Ecto neural progenitor cell (in vitro differentiated cells): ENCODE measurements at regions not wholly inside any gene's neighbourhood (a gene's known extent, or its start where the extent isn't known, plus 50 kb on each side); places are given as distances from the start of the nearest gene placed in this dataset.

Source experiments
- DNase-seq: peaks from one replicate; pipeline ENCODE4 v3.0.0-alpha.2; 2018; ENCODE audit warnings: low spot score

GRCh38 chr5:167753725-167754490, 537.5 kb upstream of the WWC1 start:
- no peak for DNase-seq

GRCh38 chr5:167754501-167755021, 536.9 kb upstream of the WWC1 start:
- DNase-seq = no peak

DNA sequence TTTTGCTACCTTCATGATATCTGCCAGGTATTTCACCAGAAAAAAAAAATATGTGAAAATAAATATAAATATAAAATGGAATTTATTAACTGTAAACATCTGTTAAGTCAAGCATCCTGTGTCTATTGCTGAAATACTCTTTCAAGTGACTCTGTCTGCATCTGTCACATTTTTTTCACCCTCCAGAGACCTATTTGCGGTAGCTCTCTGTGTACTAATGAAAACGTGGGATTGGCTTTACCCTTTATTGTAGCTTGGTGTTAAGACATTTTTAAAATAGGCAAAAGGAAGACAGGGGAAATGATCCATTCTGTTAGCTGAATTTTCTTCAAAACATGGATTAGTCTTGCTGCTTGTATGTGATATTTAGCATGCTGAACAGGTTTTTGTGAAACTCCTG, 536.0 kb upstream of the WWC1 start:
- DNase-seq = no peak

DNA sequence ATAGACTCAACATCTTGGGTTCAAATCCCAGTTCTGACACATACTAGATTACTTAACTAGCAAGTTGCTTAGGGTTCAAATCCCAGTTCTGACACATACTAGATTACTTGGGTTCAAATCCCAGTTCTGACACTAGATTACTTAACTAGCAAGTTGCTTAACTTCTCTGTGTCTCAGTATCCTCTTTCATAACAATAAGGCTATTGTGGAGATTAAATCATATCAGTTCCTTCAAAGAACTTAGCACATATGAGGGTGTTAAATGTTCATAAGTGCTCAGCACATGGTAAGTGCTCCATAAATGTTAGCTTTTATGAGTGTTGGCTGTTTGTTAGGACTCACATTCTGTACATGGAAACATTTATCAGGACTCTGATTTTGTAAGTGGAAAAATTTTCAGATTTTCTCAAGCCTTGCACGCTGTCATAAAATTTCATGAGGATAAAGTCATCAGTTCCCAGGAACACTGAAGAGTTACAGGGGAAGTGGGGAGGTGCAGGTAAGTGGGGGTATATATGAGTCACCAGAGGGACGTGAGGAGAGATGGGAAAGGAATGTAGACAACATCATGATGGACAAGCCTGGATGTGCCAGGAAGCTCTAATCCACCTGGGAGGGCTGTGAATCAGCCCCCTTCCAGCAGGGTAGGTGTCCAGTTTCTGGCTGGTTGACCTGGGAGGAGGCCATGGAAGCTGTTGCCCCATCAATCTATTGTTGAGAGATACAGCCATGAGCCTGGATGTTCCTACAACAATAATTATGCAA, 532.2 kb upstream of the WWC1 start:
- no peak for DNase-seq

DNA sequence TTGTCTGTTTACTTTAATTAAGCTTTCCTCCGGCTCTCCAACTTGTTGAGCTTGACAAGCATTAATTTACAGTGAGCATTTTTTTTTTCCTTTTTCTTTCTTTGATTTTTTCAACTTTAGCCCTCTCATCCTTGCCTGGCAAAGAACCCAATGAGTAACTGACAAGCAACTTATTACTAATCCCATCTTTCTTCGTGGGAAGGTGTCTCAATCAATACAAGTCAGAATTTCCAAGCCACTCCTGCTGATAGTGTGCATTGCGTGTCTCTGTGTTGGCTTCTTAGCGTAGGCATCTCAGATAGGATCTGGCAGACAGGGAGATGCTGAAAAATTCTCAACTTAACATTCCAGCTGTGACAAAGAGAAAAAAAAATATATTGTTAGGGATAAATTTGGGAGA, 527.7 kb upstream of the WWC1 start:
- no peak for DNase-seq

DNA sequence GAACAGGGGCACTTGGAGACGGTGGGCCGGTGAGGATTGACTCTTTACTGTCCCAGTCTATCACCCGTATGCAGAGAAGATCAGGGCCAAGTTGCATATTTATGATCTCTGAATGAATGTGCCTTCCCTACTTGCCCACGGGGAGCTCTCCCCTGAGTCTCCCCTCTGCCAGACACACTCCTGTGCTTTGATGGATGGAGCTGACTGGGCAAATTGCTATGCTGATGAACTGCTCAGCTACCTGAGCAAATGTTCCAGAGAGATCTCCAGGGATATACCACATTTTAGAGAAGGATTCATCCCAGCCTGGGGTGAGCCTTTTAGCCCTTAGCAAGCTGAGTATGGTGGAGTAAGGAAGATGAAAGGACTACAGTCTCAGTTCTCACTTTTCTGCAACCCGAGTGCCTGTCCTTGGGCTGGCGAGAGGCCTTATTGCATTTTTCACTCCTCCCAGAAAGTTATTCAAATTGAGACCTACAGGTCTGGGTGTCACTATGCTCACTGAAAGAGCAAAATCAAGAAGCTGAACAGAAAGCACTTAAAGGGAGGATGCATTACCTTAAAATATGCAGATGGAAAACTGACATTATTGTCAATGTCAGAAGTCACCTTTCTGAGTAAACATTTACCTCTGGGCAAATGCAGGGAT, 526.7 kb upstream of the WWC1 start:
- DNase-seq = no peak

DNA sequence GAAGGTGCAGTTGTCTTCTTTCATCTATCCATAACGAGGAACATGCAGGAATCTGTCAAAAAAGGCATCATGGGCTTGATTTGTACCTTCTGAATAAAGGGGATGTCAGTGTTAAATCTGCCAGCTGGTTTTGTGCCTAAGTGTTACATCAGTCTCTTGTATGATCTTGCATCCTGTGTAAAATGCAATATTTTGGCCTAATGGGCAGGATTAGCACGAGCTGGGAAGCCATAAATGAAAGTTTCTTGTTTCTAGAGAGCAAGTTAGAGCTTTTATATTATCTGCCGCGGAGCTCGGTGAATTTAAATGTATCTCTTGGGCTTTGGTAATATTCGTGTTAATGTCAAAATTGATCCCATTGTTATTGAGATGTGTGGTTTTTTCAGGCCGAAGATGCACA, 526.1 kb upstream of the WWC1 start:
- DNase-seq = no peak

DNA sequence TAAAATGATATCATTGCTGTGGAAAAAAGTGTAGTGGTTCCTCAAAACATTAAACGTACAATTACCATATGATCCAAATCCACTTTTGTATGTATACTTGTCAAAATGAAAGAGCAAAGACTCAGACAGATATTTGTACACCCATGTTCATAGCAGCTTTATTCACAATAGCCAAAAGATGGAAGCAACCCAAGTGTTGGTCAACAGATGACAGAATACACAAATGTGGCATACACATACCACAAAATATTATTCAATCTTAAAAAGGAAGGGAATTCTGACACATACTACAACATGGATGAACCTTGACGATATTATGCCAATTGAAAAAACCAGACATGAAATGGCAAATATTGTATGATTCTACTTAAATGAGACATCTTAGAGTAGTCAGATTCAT, 524.5 kb upstream of the WWC1 start:
- DNase-seq = no peak

GRCh38 chr5:167767795-167768194, 523.6 kb upstream of the WWC1 start:
- no peak for DNase-seq

DNA sequence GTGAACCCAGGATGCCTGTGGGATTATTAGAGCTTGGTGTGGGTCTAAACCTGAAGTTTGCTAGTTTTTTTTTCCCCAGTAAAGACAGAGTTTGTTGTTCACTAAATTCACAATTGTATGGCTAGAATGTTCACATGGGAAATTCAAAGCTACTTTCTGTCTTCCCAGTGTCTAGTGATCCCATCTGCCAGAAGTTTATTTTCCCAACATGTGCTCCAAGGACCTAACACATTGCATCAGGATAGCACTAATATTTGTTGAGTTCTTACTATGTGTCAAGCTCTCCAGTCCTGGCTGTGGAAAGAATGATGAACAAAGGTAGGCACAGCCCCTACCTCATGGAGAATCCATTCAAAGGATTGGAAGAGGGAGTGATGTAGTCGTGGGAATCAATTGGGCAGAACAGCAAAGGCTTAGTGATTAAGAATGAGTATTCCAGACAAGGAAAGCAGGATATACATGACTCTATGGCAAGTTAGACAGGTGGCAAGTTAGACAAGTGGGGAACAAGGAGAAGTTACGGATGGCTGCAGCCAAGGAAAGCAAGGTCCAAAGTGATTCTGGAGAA, 521.5 kb upstream of the WWC1 start:
- DNase-seq = no peak

- no peak for DNase-seq
Measured at GRCh38 chr5:167770461-167770860, 521.0 kb upstream of the WWC1 start.

DNA sequence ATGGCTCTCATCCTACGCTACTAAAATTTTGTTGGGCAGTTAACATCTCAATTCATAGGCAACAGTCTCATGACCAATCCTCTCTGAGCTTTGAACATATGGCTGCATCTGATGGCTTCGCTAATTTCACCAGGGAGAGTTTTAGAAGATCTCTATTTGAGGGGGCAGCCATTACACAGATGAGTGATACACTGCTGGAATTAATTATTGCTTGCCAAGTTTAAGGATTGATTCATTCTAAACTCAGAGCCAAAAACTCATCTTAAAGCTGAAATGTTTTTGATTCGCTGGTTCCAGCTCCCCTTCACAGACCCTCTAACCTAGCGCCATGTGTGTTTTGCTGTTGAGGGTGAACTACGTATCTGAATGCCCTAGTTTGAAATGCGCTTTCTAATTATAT, 519.9 kb upstream of the WWC1 start:
- DNase-seq = no peak

DNA sequence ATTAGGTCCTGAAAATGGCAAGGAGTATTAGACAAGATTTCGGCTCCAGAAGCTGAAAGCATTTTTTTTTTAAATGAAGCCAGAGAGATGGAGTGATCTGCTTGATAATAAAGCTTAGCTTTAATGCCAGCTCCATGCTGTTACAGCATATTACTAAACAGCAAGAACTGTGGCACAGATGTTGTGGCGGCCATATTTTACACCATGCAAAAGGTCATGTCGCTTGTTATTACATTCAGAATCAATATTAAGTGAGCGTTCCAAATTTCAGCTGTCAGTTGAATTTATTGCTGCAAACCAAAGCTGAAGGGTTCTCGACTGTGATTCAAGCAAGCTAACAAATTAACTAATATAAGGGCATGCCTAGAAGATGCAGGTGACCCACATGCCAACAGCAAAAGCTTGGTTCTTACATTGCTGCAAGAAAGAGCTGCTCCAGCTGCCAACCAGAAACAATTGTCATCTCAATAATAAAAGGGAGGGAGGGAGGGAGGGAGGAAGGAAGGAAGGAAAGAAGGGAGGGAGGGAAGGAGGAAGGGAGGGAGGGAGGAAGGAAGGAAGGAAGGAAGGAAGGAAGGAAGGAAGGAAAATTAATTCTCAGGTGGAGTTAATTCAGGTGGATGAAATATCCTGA, 517.7 kb upstream of the WWC1 start:
- no peak for DNase-seq

GRCh38 chr5:167777746-167778145, 513.7 kb upstream of the WWC1 start:
- no peak for DNase-seq

DNA sequence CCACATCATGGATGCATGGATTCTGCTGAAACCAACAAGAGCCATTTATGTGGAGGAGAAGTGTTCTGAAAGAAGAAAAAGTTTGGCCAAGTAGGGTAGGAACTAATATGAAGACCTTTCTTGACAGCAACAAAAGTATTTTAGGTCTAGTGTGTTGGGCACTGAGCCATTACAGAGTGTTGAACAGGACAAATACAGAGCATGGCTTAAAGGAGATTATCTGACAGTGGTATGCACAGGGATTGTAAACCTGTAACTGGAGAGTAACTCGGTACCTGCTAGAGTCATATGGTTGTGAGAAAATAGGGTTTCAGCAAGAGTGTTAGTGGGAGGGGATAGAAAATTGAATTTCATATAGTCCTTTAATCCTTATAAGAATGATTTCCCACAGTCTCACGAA, 513.2 kb upstream of the WWC1 start:
- DNase-seq = no peak

DNA sequence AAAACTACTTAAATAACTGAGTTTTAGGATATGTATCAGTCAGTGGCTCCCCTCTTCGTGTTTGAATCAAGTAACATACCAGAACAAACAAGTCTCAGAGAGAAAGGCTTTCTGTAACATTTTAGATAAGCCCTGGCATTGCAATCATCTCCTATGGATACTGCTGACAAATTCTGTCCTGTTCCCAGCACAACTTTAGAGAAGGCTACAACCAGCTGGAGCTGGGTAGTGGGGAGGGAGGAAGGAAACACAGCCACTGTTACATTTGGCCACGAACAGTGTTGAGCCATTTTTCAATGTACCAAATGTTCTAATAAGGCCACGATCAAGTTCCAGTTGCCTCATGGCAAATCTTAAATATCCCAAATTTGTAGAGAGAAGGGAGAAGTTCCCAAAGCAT, 511.8 kb upstream of the WWC1 start:
- no peak for DNase-seq

DNA sequence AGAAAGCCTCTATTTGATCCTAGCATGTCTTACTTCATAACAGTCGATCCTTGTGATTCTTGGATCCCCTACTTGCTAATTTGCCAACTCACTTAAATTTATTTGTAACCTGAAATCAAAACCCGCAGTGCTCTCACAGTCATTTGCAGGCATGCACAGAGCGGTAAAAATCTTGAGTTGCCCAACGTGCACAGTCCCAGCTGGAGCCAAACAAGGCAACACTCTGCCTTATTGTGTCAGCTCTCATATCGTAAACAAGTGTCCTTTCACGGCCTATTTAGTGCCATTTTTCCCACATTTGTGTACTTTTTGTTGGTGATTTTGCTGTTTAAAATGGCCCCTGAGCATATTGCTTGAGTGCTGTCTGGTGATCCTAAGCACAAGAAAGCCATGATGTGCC, 511.3 kb upstream of the WWC1 start:
- no peak for DNase-seq

GRCh38 chr5:167783145-167783817, 508.2 kb upstream of the WWC1 start:
- no peak for DNase-seq

- no peak for DNase-seq
Measured at GRCh38 chr5:167785106-167785505, 506.3 kb upstream of the WWC1 start.

DNA sequence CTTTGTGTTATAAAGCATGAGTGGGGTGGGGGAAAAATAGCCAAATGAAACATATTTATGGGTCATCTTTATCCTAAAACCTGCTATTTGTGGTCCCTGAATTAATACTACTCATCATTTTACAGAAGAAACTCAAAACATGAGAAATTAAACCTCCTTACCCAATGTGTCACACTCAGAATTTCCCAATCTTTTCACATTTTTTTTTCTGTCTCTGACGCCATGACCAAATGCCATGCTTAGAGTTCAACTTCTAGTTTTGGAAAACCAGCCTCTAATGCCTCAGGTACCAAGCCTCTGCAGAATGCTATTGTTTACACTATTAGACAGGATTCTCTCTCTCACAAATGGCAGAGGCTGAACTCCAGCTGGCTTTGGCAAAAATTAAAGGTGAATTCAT, 505.5 kb upstream of the WWC1 start:
- no peak for DNase-seq

- DNase-seq = no peak
Measured at GRCh38 chr5:167786871-167787578, 504.4 kb upstream of the WWC1 start.
